Left lung (tissue), 4 donors: ENCODE measurements at regions not wholly inside any gene's neighbourhood (a gene's known extent, or its start where the extent isn't known, plus 50 kb on each side); places are given as distances from the start of the nearest gene placed in this dataset.

Experiments
- ATAC-seq: fragments of 200-7000 bp; cut with Tn5 transposase; one replicate; pipeline ENCODE4 v1.9.1; 2020; ENCODE audit warnings: moderate library complexity
- DNase-seq, 4 donors: peaks; one replicate each; pipeline ENCODE4 v3.0.0-alpha.2; 2013 to 2020
- H3K27ac ChIP-seq, 2 donors: fragments of 200-600 bp; sonication (generic) in 1 of 2; one replicate each; pipeline versions ENCODE4 v1.5.0 to v1.8.0; 2020 to 2021
- H3K27me3 ChIP-seq, 2 donors: fragments of 200-600 bp; sonication (generic) in 1 of 2; one replicate each; pipeline versions ENCODE4 v1.5.0 to v1.8.0; 2020 to 2021
- H3K36me3 ChIP-seq, 2 donors: fragments of 200-600 bp; sonication (generic) in 1 of 2; one replicate each; pipeline versions ENCODE4 v1.5.0 to v1.8.0; 2020 to 2021
- H3K4me1 ChIP-seq, 2 donors: fragments of 200-600 bp; one replicate each; pipeline ENCODE4 v1.8.0; 2021
- H3K4me3 ChIP-seq, 2 donors: fragments of 200-600 bp; sonication (generic) in 1 of 2; one replicate each; pipeline versions ENCODE4 v1.5.0 to v1.8.0; 2020 to 2021; ENCODE audit warnings: mild to moderate bottlenecking in 1 of 2
- H3K9me3 ChIP-seq, 2 donors: fragments of 200-600 bp; sonication (generic) in 1 of 2; one replicate each; pipeline versions ENCODE4 v1.5.0 to v1.8.0; 2020 to 2021
- CTCF ChIP-seq, 2 donors: fragments of 200-600 bp; sonication (generic) in 1 of 2; IDR thresholded peaks; one replicate each; pipeline versions ENCODE4 v1.5.0 to v1.8.0; 2021; ENCODE audit warnings: antibody characterized with exemption in 2 of 2
- intact Hi-C, 2 donors: fragments of 100-400 bp; cut with DNase I; formaldehyde crosslinking; loops; one replicate each; pipeline versions ENCODE4 v1.11.2 to v1.14.2; 2022
- donor health status: DM: no; HTN: yes; CAD: no.
- donor health status: DM: no; HTN: no; CAD: no.

GRCh38 chr7:13225068-13225467 is 537.6 kb downstream of the ARL4A start:
- DNase-seq, result no peak
- H3K4me1 ChIP-seq, result no peaks in the 10 kb centered on the region
- TF ChIP-seq CTCF (IDR thresholded peaks at IDR 0.05), result no peak
- intact Hi-C loops, result no loop called here
- no peaks in the 10 kb centered on the region for H3K9me3 ChIP-seq
- no peak for ATAC-seq
- H3K27ac ChIP-seq, result no peak overlapping the region
- H3K36me3 ChIP-seq, result no peaks in the 10 kb centered on the region
- H3K27me3 ChIP-seq, result no peaks in the 10 kb centered on the region
- no peak overlapping the region for H3K4me3 ChIP-seq

GRCh38 chr7:13226385-13226784 is 539.0 kb downstream of the ARL4A start:
- H3K36me3 ChIP-seq, result no peaks in the 10 kb centered on the region
- H3K9me3 ChIP-seq, result no peaks in the 10 kb centered on the region
- H3K4me1 ChIP-seq, result no peaks in the 10 kb centered on the region
- no peak overlapping the region for H3K27ac ChIP-seq
- intact Hi-C loops, result no loop called here
- H3K27me3 ChIP-seq, result no peaks in the 10 kb centered on the region
- TF ChIP-seq CTCF (IDR thresholded peaks at IDR 0.05), result no peak
- DNase-seq, result no peak
- no peak for ATAC-seq
- H3K4me3 ChIP-seq, result no peak overlapping the region

DNA sequence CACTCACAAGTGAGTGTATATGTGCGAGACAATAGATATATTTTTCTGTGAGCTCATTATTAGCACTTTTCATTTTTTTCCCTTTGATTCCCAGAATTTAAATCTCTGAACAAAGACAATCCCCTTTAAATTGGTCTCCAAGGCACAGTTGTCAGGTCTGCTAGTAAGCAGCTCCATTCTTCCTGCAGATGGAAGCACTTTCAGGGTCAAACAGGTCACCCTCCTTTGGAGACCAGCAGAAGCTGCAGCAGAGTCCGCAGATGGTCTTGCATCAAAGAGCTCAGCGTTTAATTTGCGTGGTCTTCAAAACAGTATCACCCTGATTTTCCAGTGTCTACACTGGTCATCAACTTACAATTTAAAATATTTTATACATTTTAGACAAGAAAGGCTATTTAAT is 543.8 kb downstream of the ARL4A start:
- Histone ChIP-seq H3K4me1 (no peaks in the 10 kb centered on the region), H3K27me3 (no peaks in the 10 kb centered on the region), H3K9me3 (no peaks in the 10 kb centered on the region), H3K36me3 (no peaks in the 10 kb centered on the region), H3K27ac (no peak overlapping the region), H3K4me3 (no peak overlapping the region)
- intact Hi-C loops, result no loop called here
- no peak for TF ChIP-seq CTCF (IDR thresholded peaks at IDR 0.05)
- DNase-seq (no peak), ATAC-seq (no peak)

DNA sequence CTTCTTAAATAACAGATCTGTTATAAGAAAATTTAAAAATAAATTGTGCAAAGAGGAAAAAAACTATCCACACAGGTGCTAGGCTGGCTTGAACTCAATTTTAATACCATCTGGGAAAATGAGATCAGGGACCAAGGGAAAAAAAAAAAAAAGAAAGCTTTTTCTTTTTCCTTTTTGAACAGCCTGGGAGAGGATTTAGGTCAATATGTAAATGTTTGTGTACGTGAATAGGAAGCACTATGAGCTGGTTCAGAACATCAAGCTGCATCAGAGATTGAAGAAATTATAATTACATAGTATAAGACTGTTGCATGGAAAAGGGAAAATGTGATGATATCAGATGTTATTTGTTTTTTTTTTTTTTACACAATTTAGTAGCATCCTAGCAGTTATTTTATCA is 548.0 kb downstream of the ARL4A start:
- intact Hi-C loops, result no loop called here

DNA sequence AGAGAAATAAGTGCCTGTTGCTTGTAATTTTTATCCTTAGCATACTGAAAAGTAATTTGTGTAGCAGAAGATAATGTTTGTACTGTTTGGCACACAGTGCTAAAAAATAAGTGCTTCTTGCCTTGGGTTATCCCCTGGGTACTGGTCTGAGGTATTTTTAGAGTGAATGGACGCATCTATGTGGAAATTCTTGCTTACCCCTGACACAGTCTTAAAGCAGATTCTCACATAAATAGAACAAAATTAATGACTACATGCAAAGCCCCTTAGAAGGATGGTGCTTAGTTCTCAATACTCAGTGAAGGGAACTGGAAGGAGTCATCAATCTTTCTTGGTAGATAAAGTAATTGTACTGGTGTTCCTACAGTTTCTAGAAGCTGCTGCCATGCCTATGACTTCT is 548.6 kb downstream of the ARL4A start:
- Histone ChIP-seq H3K9me3 (no peaks in the 10 kb centered on the region), H3K27me3 (no peaks in the 10 kb centered on the region), H3K4me3 (no peak overlapping the region), H3K36me3 (no peaks in the 10 kb centered on the region), H3K4me1 (no peaks in the 10 kb centered on the region), H3K27ac (no peak overlapping the region)
- DNase-seq (no peak), ATAC-seq (no peak)
- TF ChIP-seq CTCF (IDR thresholded peaks at IDR 0.05), result no peak
- intact Hi-C loops, result no loop called here

More for the DNA sequence above, 548.0 kb downstream of the ARL4A start:
- DNase-seq (no peak), ATAC-seq (no peak)
- TF ChIP-seq CTCF (IDR thresholded peaks at IDR 0.05), result no peak
- Histone ChIP-seq H3K27ac (no peak overlapping the region), H3K9me3 (no peaks in the 10 kb centered on the region), H3K36me3 (no peaks in the 10 kb centered on the region), H3K4me1 (no peaks in the 10 kb centered on the region), H3K4me3 (no peak overlapping the region), H3K27me3 (no peaks in the 10 kb centered on the region)
